HG03103 (cell line): ENCODE measurements at regions not wholly inside any gene's neighbourhood (a gene's known extent, or its start where the extent isn't known, plus 50 kb on each side); places are given as distances from the start of the nearest gene placed in this dataset.

ENCODE experiments used
- ATAC-seq: cut with Tn5 transposase; IDR thresholded peaks from one replicate; pipeline ENCODE4 v1.9.1; 2021; ENCODE audit warnings: low read depth; ENCODE audit not compliant: unreplicated experiment

DNA sequence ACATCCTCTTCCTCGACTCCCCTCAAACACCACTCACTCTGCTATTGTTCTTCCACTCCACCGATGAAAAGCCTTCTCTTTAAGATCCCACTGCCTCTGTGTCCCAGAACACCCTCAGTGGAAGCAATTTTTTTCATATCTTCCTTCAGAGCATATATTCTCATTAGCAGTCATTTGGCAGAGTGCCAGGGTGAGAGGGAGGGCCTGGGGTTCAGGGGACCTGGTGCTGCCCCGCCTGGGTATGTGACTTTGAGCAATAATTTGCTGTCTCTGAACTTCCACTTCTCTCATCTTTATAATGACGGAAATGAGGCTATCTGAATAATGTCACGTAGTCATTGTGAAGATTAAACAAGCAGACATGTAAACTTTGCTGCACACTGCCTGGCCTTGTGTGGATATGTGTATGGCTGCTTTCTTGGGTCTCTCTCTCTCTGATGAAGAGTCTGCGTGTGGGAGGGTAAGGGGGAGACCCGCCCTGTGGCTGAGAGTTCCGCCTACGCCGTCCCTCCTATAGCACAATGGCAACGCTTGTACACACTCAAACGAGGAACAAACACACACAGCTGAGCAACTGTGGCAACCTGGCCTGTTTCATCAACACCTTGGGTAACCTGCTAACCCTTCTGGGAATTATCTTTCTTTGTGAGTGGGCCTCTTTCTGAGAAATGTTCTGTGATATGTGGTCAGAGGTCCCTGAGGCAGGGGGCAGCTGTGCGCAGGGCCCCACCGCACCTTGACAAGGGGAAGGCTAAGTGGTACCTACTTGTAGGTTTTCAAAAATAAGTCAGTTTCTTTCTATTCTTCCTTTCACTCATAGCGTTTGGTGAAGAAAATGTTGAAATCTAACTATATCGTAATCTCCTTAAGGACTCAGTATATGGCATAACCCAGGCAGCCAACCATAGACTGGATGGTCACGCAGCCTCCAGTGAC lies 369.8 kb downstream of the SV2B start:
- no peak for ATAC-seq

DNA sequence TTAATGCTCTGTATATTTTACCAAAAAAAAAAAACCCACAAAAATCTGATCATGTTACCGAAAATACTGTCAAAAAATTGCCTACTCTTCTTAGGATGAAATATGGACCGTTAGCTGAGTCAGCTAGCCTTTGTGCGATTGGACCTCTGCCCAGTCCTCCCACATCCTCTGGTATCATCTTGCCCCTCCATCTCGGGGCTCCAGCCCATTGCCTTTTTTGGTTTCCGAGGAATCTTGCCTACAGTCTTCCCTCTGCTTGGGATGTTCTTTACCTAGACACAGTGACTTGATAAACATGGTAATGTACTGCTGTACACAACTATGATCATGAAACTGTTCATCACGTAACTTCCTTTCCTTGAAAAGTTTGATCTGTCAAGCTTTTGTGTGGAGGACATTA lies 371.4 kb downstream of the SV2B start:
- ATAC-seq: no peak

DNA sequence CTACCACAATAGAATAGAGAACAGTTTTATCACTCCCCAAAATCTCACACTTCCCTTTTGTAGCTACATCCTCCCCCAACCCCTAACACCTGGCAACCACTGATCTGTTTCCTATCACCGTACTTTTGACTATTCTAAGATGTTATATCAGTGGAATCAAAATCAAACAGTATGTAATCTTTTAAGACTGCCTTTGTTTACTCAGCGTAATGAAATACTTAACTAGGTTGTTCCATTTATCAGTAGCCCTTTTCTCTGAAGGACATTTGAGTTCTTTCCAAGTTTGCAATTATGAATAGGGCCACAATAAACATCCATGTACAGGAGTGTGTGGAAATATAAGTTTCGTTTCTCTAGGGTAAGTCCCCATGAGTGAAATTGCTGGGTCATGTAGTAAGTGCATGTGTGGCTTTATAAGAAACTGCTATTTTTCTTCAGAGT lies 372.3 kb downstream of the SV2B start:
- ATAC-seq: no peak

DNA sequence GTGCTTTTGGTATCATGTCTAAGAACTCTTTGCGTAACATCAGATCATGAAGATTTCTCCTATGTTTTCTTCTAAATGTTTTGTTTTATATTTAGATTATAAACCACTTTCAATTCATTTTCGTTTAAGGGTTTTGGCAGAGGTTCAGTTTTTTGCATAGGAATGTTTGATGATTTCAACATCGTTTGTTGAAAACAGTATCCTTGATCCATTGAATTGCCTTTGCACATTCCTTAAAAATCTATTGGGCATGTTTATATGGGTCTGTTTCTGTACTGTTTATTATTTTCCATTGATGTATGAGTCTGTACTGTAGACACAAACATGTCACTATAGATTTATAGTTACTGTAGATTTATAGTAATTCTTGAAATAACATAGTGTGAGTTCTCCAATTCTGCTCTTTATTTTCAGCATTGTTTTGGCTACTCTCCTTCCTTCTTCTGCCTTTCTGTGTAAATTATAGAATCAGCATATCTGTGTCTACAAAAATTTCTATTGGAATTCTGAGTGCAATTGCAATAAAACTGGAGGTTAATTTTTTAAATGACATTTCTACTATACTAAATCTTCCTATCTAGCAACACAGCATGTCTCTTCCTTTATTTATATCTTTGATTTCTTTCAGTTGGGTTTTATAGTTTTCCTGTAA lies 374.0 kb downstream of the SV2B start:
- no peak for ATAC-seq

DNA sequence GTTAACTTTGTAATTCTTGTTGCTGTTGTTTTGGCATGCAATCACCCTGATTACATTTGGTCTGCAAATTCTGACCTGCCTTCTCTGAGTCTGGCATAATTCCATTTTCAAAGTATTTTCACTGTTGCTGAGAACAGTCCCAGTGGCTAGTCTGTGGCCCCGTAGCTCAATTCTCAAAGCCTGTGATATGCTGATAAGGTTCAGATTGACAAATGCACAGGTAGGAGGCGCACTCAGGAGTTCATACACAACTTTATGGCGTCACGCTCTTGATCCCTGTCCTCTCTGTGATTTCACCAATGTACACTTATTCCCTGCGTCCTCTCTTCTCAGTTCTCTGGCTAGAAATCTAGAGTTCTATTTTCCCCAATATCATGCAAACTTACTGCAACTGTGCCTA lies 376.6 kb upstream of the SLCO3A1 start:
- no peak for ATAC-seq

DNA sequence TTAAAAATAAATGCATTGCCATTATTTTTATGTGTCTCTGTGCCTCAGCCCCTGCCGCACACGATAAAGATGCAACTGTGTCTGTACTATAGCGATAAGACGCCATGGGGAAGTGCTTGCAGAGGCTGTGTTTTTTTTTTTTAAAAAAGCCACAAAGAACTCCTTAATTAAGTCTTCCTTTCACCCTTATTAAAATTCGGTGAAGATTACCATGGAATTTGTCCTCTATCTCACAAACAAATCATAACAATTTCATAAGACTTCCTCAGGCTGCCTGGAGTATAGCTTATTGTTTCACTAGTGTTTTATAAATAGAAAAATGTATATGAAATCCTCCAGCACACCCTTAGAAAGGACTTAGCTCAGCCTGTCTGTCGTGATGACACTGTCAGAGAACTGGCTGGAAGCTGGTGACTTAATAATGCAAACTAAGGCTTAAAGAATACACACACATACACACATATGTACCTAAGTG lies 374.8 kb upstream of the SLCO3A1 start:
- no peak for ATAC-seq

DNA sequence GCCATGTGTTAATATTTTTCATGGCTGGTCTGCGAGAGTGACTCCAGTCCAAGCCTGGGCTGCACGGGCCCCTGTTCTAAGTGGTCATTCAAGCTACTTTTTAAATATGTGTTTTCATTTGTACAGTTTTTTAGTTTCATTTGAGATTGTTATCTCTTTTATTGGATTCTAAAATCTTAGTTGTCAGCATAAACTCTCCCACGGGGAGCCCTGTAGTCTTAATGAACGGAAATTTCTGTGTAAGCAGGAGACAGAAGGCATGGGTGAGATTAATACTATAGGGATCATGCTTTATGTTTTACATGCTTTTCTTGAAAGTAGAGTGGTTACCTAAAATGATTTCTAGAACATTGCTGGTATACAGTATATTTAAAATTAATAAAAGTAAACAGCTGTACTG lies 373.1 kb upstream of the SLCO3A1 start:
- no peak for ATAC-seq

DNA sequence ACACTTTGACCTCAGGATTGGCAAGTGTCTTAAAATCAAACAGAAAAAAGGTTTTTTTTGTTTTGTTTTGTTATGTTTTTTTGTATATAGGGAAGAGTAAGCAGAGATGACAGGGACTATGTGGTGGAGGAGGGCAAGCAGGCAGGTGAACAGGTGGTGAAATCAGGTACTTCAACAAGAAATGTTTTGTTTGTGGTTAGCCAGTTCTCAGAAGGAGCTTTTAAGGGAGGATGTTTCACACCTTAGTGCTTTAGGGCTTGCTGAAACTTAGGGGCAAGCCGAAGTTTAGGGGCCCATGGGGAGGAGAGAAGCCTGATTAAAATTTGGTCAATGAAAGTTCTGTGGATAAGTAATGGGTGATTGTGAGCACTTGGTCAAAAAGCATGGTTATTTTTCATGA lies 370.7 kb upstream of the SLCO3A1 start:
- ATAC-seq: no peak

DNA sequence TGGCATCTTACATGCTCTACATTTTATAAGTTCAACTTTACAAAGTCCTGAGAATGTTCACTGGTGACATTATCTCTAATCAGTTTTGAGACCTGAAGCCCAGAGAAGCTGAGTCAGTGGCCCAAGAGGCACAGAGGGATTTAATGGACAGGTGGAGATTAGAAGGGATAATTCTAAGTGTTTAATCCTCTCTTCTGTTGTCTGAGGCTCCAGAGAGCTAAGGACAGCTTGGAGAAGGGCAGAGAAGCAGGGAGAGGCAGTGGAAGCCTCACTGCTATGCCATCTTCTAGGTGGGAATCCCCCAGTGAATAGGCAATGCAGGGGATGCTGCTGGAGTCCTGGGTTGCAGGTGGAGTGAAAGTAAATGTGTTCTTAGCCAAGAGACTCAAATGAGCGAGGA lies 369.4 kb upstream of the SLCO3A1 start:
- ATAC-seq: no peak

DNA sequence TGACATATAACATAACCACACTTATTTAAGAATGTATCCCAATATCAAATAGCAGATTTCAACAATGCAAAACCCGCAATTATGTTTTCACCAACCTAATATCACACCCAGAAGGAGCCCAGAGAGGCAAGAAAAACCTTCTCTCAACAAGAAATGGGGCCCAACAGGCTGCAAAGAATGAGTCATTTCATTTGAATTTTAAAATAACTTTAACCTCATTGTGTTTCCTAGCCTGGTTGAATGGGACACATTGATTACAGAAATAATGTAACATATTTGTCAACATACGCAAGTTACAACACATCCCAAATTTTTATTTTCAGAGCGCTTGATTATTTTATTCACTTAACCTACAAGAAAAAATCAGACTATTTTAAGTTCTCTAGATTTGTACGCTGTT lies 365.1 kb upstream of the SLCO3A1 start:
- no peak for ATAC-seq

DNA sequence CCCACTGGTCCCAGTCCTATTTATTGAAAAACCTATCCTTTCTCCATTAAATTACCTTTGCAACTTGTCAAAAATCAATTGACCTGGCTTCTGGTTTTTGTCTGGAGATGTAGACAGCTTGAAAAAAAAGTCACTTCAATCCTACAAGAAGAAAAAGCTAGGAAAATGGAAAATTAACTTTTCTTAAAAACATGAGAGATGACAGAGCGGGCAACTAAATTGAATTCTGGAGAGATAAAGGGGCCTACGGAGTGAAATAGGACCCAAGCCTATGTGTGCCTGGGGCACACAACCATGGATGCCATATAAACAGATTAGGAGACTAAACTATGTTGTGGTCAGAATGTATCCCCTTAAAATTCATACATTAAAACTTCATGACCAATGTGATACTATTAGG lies 363.3 kb upstream of the SLCO3A1 start:
- no peak for ATAC-seq

DNA sequence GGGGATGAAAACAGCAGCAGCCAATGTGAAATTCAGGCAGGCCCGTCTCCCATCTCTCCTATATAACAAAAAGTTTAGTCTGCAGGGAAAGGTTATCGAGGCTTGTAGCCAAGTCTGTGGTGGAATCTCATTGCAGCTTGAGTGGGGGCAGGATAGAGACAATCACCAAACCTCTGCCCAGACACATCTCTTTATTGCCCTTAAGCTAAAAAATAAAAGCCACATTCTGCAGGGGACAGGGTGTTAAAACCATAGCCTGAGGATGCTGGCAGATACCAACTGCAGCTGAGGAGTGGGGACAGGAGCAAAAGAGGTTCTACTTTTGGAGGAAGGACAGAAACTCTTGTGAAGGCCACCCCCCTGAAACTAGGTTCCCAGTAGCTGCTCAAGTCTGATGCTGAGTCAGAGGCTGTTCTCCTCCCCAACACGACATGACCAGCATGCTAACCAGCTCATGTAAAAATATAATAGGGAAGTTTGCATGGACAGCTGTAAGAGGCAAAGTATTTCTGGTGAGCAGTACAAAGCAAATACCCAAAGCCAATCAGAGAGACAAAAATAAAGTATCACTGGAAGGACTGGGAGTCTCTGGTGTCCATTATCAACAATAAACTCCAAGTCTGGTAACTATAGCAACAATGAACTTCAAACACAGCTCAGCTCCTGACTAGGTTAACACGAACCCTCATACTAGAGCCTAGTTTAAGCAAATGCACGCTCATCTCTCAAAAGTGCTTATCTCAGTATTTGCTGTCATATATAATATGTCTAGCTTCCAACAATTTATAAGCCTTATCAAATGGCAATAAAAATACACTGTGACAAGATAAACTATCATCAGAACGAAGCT lies 362.2 kb upstream of the SLCO3A1 start:
- ATAC-seq: no peak

DNA sequence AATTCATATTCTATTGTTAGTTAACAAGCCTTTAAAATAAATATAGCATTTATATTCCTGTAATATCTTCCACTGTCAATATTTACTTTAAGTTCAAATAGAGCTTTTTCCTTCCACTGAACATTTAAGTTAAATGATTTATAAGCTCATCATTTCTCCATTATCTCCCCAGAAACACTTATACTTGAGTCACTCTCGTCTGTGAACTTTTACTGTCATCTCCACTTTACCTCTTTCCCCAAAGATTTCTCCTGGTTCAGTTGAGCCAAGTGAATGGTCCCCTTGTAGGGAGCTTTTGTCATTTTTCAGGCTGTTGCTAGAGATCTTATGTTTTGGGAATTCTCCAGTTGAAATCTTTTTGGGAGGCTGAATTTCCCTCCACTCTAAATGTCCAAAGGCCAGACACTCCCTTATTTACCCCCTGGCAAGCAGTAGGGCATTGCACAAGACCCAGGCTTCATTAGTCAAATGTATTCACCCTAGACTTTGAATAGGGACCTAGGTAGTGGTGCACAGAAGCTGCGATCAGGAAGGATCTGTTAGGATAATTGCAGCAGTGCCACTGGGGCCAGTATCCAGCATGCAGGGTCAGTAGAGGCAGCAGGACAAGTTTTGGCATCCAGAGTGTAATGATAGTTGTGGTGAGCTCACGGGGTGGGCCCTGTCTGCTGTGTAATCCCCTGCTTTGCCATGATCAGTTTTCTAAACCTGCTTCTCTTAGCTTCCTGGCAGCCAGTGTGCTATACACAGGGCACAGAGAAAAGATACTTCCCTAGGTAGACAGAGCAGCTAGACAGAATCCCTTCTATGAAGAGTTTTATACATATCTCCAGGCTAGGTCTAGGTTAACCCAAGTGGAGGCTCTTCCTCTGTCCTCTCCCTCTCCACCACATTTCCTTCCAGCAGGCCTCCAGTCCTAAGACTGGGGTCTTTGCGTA lies 356.5 kb upstream of the SLCO3A1 start:
- no peak for ATAC-seq

DNA sequence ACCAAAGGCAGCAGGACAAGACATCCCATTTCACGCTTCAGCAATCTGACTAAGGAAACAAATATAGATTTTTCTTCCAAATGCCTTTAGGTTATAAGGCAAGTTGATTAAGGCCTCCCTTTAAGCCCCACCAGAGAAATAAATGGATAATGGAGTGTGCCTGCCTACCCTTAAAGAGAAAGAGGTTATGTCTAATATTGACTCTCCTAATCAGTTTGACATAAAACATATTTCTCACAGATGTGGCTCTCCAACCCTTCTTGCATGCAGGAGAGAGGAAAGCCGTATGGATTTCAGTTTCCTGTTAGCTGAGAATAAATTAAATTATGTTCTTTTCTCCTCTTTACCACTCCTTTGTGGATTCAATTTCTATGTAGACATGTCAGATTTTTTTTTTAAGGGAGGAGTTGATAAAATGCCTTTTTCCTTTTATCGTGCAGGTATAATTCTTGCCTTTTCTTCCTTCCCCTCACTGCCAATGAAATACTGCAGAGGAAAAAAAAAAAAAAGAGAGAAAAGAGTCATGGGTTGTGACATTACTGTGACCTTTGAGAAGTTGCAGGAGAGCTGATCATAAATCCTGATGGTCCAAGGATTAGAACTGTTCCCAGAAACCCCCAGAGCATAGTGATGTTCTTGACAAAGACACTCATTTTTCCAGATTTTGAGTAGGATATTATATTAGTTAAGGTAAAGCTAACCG lies 355.3 kb upstream of the SLCO3A1 start:
- ATAC-seq: no peak

DNA sequence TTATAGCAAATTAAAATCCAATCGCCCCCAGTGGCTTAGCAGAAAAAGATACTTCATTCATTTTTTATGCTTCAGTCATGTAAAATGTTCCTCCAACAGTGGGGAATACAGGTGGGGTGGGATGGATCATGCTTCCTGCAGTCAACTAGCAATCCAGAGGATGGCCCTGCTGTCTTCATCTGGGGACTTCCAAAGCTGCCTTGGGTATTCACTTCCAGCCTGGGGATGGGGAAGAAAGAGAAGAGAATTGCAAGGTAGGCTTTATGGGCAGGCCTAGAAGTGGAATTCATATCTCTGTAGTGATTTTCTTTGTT lies 354.8 kb upstream of the SLCO3A1 start:
- ATAC-seq: no peak

DNA sequence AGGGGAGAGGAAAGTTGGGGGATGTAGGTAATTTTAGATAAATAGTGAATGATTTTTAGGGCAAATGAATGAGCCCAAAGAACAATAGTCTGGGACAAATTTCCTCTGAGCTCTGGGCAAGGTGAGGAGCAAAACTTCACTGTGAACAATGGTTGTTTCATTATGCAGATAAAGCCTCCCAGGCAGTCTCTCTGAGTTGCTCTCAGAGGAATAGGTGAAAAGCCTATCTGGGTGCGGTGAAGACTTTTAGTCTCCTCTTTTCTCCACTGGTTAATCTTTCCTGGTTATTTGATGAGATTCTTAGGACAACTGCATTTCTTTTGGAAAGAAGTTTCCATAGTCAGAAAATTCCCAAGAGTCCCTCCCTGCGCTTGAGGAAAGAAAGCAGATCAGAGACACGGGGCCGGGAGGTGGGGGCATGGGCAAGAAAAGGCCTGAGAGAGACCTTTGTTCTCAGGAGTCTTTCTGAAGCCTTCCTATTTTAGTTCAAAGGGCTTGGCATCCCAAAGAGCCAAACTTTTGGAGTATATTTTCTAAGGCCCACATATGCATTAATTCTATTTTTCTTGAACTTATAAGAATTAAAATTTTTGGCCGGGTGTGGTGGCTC lies 353.6 kb upstream of the SLCO3A1 start:
- ATAC-seq: no peak

DNA sequence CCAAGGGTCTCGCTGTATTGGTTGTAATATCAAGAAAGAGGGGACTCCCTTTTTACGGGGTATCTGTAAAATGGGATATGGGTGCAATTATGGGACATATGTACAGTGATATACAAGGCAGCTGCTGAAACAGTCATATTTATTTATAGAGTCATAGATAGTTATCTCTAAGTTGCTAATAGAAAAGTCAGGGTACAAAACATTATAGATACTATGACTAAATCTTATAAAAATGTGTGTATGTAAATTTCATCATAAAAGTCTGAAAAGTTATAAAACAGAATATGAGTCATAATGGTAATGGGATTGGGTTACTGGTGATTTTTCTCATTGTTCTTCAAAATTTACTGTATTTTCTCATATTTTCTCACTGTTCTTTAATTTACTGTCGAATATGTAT lies 344.9 kb upstream of the SLCO3A1 start:
- ATAC-seq: no peak

DNA sequence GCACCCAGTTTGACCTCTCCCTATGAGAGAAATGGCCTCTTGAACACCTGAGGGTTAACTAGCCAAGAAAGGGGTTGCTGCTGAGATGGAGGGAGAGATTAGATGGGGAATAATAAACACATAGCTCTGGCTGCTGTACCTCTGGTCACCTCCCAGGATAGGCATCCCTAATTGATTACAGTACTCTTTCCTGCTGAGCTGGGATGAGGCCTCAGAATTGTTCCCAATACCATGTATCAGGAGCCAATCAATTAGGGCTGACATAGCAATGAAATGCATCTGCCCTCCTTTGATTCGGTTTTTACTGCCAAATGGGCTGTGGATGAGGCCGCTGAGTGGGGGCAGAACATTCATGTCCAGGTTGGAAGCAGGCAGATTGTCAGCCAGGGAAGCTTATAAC lies 339.4 kb upstream of the SLCO3A1 start:
- no peak for ATAC-seq

DNA sequence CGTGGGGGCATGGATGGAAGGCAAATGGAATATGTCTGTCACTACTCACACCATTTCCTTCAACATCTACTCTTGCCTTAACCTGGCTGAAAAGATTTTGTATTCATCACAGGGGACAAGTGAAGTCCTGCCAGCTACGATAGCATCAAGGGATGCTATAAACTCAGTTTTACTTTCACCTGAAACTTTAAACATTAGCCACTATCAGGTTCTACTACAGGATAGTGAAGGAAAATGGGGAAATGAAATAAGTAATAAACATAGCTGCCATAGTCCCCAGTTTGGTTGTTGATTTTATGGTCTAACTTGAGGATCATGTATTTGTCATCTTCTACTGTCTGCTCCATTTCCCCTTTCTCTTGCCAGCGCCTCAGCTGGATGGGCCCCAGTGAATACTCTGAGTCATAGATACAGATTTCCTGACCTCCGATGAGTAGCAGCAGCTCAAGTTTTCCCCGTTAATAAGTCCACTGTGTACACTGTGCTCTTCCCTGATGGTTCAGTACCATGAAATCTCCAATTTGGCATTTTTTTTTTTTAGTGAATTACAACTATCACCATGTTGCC lies 338.2 kb upstream of the SLCO3A1 start:
- no peak for ATAC-seq
